GM23338 (cell line): ENCODE measurements at regions not wholly inside any gene's neighbourhood (a gene's known extent, or its start where the extent isn't known, plus 50 kb on each side); places are given as distances from the start of the nearest gene placed in this dataset.
A peak's percentile ranks its signal among the peaks of the same experiment; 100 is the strongest.

Experiments used
- ATAC-seq: fragments of 200-7000 bp; cut with Tn5 transposase; 3 replicates; pipeline ENCODE4 v1.9.1; 2020
- DNase-seq: peaks from one replicate; pipeline ENCODE4 v3.0.0-alpha.2; 2015; ENCODE audit warnings: low spot score
- H2AFZ ChIP-seq: fragments of 200-600 bp; sonication (generic); 2 replicates; pipeline ENCODE4 v1.8.0; 2016; ENCODE audit warnings: antibody characterized with exemption, mild to moderate bottlenecking, moderate library complexity
- H3F3A ChIP-seq: fragments of 200-600 bp; sonication (generic); replicated peaks from 2 replicates; pipeline ENCODE4 v1.8.0; 2017; ENCODE audit warnings: antibody characterized with exemption, mixed run types, low read depth
- H3K27ac ChIP-seq: fragments of 200-600 bp; sonication (generic); 2 replicates; pipeline ENCODE4 v1.6.1; 2016; ENCODE audit warnings: low read depth
- H3K27me3 ChIP-seq: fragments of 200-600 bp; sonication (generic); 2 replicates; pipeline ENCODE4 v1.8.0; 2016; ENCODE audit warnings: mild to moderate bottlenecking, mixed run types, moderate library complexity; ENCODE audit not compliant: insufficient read depth
- H3K36me3 ChIP-seq: fragments of 200-600 bp; sonication (generic); 2 replicates; pipeline ENCODE4 v1.8.0; 2016; ENCODE audit warnings: mild to moderate bottlenecking; ENCODE audit not compliant: insufficient read depth
- H3K4me1 ChIP-seq: fragments of 200-600 bp; sonication (generic); 2 replicates; pipeline ENCODE4 v1.8.0; 2016; ENCODE audit warnings: mild to moderate bottlenecking, moderate library complexity; ENCODE audit not compliant: insufficient read depth
- H3K4me2 ChIP-seq: fragments of 200-600 bp; sonication (generic); 2 replicates; pipeline ENCODE4 v1.7.1; 2017; ENCODE audit warnings: mixed run types
- H3K4me3 ChIP-seq: fragments of 200-600 bp; sonication (generic); 2 replicates; pipeline ENCODE4 v1.6.1; 2016; ENCODE audit warnings: mixed run types
- H3K79me2 ChIP-seq: fragments of 200-600 bp; sonication (generic); replicated peaks from 2 replicates; pipeline ENCODE4 v1.8.0; 2017; ENCODE audit warnings: mild to moderate bottlenecking; ENCODE audit not compliant: insufficient read depth
- H3K9me2 ChIP-seq: fragments of 200-600 bp; sonication (generic); 2 replicates; pipeline ENCODE4 v1.8.0; 2017; ENCODE audit not compliant: insufficient read depth
- H4K20me1 ChIP-seq: fragments of 200-600 bp; sonication (generic); replicated peaks from 2 replicates; pipeline ENCODE4 v1.8.0; 2017; ENCODE audit warnings: mild to moderate bottlenecking; ENCODE audit not compliant: insufficient read depth
- H3K27ac Mint-ChIP-seq: 2 replicates; pipeline ENCODE4 v1.8.0; 2020; ENCODE audit warnings: inconsistent platforms, mild to moderate bottlenecking, moderate library complexity, mixed read lengths
- H3K27me3 Mint-ChIP-seq: 3 replicates; pipeline ENCODE4 v1.8.0; 2022; ENCODE audit warnings: low read depth, mild to moderate bottlenecking, moderate library complexity, mixed read lengths, inconsistent platforms; ENCODE audit not compliant: insufficient read depth, poor library complexity
- H3K36me3 Mint-ChIP-seq: 3 replicates; pipeline ENCODE4 v1.8.0; 2021; ENCODE audit warnings: low read depth, mild to moderate bottlenecking, inconsistent platforms, moderate library complexity, mixed read lengths
- H3K4me1 Mint-ChIP-seq: 3 replicates; pipeline ENCODE4 v1.8.0; 2020; ENCODE audit warnings: mild to moderate bottlenecking, inconsistent platforms, mixed read lengths
- H3K4me3 Mint-ChIP-seq: 3 replicates; pipeline ENCODE4 v1.8.0; 2021; ENCODE audit warnings: moderate library complexity, mild to moderate bottlenecking, inconsistent platforms, mixed read lengths
- H3K9me3 Mint-ChIP-seq: 3 replicates; pipeline ENCODE4 v1.8.0; 2020; ENCODE audit warnings: moderate library complexity, mild to moderate bottlenecking, inconsistent platforms, mixed read lengths
- CREB1 ChIP-seq: fragments of 250-450 bp; sonication (Bioruptor Pico); IDR thresholded peaks from 2 replicates; pipeline ENCODE4 v1.5.0; 2020; ENCODE audit warnings: low read depth, mild to moderate bottlenecking, moderate library complexity
- EZH2 ChIP-seq: fragments of 200-600 bp; sonication (generic); IDR thresholded peaks from one replicate; pipeline ENCODE4 v1.8.0; 2017; ENCODE audit warnings: antibody characterized with exemption, mild to moderate bottlenecking, low read depth; ENCODE audit not compliant: unreplicated experiment
- EZH2phosphoT487 ChIP-seq: fragments of 200-600 bp; sonication (generic); IDR thresholded peaks from one replicate; pipeline ENCODE4 v1.8.1; 2018; ENCODE audit warnings: antibody characterized with exemption; ENCODE audit not compliant: unreplicated experiment
- JUNB ChIP-seq: IDR thresholded peaks from one replicate; pipeline ENCODE4 v1.6.1; 2016; ENCODE audit warnings: antibody characterized with exemption; ENCODE audit not compliant: unreplicated experiment
- NANOG ChIP-seq: IDR thresholded peaks from 2 replicates; pipeline ENCODE4 v1.6.1; 2016; ENCODE audit warnings: antibody characterized with exemption, borderline replicate concordance
- POLR2AphosphoS5 ChIP-seq: IDR thresholded peaks from 2 replicates; pipeline ENCODE4 v1.6.1; 2016; ENCODE audit warnings: antibody characterized with exemption, low read depth
- STAT1 ChIP-seq: IDR thresholded peaks from one replicate; pipeline ENCODE4 v1.6.1; 2016; ENCODE audit warnings: antibody characterized with exemption; ENCODE audit not compliant: unreplicated experiment
- ZNF114 ChIP-seq: fragments of 250-450 bp; sonication (Bioruptor Pico); IDR thresholded peaks from 2 replicates; pipeline ENCODE4 v1.5.0; 2020; ENCODE audit warnings: mild to moderate bottlenecking, moderate library complexity
- ZNF331 ChIP-seq: fragments of 250-450 bp; sonication (Bioruptor Pico); IDR thresholded peaks from 2 replicates; pipeline ENCODE4 v1.5.0; 2020; ENCODE audit warnings: low read depth, mild to moderate bottlenecking, moderate library complexity
- TF ChIP-seq, protein P1 (sequence below): fragments of 250-450 bp; sonication (Bioruptor Pico); IDR thresholded peaks from 2 replicates; pipeline ENCODE4 v1.5.0; 2020; ENCODE audit warnings: mild to moderate bottlenecking, moderate library complexity
- TF ChIP-seq, protein P2 (sequence below): IDR thresholded peaks from one replicate; pipeline ENCODE4 v1.6.1; 2018; ENCODE audit warnings: antibody characterized with exemption; ENCODE audit not compliant: unreplicated experiment

DNA sequence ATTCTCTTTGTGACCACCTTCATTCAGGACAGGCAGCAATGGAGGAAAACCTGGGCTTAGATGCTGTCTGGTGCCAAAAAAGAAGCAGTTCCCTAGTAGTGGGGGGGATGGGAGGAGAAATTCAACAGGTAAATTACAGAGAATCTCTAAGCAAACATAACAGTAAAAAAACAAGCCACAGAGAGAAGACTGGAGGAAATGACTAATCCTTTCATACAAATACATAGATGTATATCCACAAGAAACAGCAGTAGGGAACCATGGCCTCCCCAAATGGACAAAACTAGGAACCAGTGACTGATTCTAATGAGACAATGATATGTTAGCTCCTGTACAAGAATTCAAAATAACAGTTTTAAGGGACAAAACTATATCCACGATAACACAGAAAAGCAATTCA lies 513.0 kb downstream of the NAV3 start (continued):
- TF ChIP-seq, protein P1, sequence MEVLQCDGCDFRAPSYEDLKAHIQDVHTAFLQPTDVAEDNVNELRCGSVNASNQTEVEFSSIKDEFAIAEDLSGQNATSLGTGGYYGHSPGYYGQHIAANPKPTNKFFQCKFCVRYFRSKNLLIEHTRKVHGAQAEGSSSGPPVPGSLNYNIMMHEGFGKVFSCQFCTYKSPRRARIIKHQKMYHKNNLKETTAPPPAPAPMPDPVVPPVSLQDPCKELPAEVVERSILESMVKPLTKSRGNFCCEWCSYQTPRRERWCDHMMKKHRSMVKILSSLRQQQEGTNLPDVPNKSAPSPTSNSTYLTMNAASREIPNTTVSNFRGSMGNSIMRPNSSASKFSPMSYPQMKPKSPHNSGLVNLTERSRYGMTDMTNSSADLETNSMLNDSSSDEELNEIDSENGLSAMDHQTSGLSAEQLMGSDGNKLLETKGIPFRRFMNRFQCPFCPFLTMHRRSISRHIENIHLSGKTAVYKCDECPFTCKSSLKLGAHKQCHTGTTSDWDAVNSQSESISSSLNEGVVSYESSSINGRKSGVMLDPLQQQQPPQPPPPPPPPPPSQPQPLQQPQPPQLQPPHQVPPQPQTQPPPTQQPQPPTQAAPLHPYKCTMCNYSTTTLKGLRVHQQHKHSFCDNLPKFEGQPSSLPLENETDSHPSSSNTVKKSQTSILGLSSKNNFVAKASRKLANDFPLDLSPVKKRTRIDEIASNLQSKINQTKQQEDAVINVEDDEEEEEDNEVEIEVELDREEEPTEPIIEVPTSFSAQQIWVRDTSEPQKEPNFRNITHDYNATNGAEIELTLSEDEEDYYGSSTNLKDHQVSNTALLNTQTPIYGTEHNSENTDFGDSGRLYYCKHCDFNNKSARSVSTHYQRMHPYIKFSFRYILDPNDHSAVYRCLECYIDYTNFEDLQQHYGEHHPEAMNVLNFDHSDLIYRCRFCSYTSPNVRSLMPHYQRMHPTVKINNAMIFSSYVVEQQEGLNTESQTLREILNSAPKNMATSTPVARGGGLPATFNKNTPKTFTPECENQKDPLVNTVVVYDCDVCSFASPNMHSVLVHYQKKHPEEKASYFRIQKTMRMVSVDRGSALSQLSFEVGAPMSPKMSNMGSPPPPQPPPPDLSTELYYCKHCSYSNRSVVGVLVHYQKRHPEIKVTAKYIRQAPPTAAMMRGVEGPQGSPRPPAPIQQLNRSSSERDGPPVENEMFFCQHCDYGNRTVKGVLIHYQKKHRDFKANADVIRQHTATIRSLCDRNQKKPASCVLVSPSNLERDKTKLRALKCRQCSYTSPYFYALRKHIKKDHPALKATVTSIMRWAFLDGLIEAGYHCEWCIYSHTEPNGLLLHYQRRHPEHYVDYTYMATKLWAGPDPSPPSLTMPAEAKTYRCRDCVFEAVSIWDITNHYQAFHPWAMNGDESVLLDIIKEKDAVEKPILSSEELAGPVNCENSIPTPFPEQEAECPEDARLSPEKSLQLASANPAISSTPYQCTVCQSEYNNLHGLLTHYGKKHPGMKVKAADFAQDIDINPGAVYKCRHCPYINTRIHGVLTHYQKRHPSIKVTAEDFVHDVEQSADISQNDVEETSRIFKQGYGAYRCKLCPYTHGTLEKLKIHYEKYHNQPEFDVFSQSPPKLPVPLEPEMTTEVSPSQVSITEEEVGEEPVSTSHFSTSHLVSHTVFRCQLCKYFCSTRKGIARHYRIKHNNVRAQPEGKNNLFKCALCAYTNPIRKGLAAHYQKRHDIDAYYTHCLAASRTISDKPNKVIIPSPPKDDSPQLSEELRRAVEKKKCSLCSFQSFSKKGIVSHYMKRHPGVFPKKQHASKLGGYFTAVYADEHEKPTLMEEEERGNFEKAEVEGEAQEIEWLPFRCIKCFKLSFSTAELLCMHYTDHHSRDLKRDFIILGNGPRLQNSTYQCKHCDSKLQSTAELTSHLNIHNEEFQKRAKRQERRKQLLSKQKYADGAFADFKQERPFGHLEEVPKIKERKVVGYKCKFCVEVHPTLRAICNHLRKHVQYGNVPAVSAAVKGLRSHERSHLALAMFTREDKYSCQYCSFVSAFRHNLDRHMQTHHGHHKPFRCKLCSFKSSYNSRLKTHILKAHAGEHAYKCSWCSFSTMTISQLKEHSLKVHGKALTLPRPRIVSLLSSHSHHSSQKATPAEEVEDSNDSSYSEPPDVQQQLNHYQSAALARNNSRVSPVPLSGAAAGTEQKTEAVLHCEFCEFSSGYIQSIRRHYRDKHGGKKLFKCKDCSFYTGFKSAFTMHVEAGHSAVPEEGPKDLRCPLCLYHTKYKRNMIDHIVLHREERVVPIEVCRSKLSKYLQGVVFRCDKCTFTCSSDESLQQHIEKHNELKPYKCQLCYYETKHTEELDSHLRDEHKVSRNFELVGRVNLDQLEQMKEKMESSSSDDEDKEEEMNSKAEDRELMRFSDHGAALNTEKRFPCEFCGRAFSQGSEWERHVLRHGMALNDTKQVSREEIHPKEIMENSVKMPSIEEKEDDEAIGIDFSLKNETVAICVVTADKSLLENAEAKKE: no peak
- TF ChIP-seq EZH2: no peak

DNA sequence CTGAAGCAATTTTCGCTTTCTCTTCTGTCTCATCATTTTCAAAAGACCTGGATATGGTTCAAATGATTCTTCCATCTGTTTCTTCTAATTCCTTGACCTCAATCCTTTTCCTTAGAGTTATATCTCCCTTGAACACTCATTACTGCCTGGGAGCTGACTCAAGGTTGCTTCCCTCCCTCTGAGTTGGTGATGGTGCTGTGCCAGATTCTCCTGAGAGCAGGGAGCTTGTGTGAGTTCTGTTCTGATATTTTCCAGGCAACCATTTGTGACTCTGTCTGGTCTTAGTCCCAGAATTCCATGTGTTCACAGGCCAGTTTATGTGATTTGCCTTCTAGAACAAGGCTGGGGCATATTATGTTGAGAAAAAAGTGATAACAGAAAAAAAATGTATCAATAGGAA lies 505.1 kb upstream of the SYT1 start:
- no peaks in the 10 kb centered on the region for H3K9me3 Mint-ChIP-seq
- H2AFZ ChIP-seq: peak overlapping the region; percentile 57; the same call in 1 of the 2 replicates
- no peaks in the 10 kb centered on the region for H3K27me3 Mint-ChIP-seq
- no peaks in the 10 kb centered on the region for H3K79me2 ChIP-seq
- no peaks in the 10 kb centered on the region for H4K20me1 ChIP-seq
- no peaks in the 10 kb centered on the region for H3F3A ChIP-seq
- TF ChIP-seq EZH2: no peak
- H3K27ac ChIP-seq: no peak overlapping the region
- H3K4me1 Mint-ChIP-seq: peaks cover 4% of the 10 kb centered on the region; the same call in 1 of the 3 replicates
- no peak overlapping the region for H3K4me3 ChIP-seq
- no peaks in the 10 kb centered on the region for H3K9me2 ChIP-seq
- no peaks in the 10 kb centered on the region for H3K36me3 Mint-ChIP-seq
- no peak overlapping the region for H3K4me2 ChIP-seq
- H3K36me3 ChIP-seq: no peaks in the 10 kb centered on the region
- ATAC-seq (no peak), DNase-seq (no peak)
- H3K4me3 Mint-ChIP-seq: no peak overlapping the region
- no peaks in the 10 kb centered on the region for H3K27me3 ChIP-seq
- H3K4me1 ChIP-seq: no peaks in the 10 kb centered on the region
- H3K27ac Mint-ChIP-seq: no peak overlapping the region; the same call in 1 of the 2 replicates

DNA sequence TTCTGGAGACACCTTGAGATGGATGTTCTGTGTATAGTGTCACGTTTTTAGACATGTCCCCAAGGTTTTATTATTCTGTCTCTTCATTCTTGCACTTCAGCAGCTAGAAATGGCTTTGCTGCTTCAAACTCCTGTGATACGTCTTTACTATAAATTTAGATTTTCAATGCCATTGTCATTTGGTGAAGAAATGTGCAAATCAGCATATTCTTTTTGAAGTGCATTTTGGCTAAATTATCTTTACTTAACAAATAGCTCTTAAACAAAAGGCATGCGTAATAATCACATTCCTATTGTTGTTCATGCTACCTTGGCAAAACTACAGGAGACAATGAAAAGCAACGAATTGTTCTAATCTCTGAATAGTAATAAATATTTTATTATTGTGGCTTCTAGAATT lies 502.9 kb upstream of the SYT1 start:
- no peaks in the 10 kb centered on the region for H3K4me1 ChIP-seq
- H4K20me1 ChIP-seq: no peaks in the 10 kb centered on the region
- no peak overlapping the region for H3K27ac ChIP-seq
- H3K4me2 ChIP-seq: no peak overlapping the region
- H3K9me3 Mint-ChIP-seq: no peaks in the 10 kb centered on the region; the same call in 2 of the 3 replicates
- no peaks in the 10 kb centered on the region for H3K27me3 Mint-ChIP-seq
- 0 out of 2 replicates have a peak, but pooled peaks cover 4% of the 10 kb centered on the region for H3K9me2 ChIP-seq
- peaks cover 4% of the 10 kb centered on the region; the same call in 1 of the 3 replicates for H3K4me1 Mint-ChIP-seq
- TF ChIP-seq EZH2phosphoT487: no peak
- TF ChIP-seq, protein P2, sequence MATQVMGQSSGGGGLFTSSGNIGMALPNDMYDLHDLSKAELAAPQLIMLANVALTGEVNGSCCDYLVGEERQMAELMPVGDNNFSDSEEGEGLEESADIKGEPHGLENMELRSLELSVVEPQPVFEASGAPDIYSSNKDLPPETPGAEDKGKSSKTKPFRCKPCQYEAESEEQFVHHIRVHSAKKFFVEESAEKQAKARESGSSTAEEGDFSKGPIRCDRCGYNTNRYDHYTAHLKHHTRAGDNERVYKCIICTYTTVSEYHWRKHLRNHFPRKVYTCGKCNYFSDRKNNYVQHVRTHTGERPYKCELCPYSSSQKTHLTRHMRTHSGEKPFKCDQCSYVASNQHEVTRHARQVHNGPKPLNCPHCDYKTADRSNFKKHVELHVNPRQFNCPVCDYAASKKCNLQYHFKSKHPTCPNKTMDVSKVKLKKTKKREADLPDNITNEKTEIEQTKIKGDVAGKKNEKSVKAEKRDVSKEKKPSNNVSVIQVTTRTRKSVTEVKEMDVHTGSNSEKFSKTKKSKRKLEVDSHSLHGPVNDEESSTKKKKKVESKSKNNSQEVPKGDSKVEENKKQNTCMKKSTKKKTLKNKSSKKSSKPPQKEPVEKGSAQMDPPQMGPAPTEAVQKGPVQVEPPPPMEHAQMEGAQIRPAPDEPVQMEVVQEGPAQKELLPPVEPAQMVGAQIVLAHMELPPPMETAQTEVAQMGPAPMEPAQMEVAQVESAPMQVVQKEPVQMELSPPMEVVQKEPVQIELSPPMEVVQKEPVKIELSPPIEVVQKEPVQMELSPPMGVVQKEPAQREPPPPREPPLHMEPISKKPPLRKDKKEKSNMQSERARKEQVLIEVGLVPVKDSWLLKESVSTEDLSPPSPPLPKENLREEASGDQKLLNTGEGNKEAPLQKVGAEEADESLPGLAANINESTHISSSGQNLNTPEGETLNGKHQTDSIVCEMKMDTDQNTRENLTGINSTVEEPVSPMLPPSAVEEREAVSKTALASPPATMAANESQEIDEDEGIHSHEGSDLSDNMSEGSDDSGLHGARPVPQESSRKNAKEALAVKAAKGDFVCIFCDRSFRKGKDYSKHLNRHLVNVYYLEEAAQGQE: no peak
- no peak for TF ChIP-seq STAT1
- no peak for TF ChIP-seq CREB1 (CRISPR knock-in tag)
- no peak for TF ChIP-seq ZNF114 (CRISPR knock-in tag)
- no peak for TF ChIP-seq POLR2AphosphoS5
- no peak for TF ChIP-seq EZH2
- TF ChIP-seq NANOG: no peak
- TF ChIP-seq JUNB: no peak
- TF ChIP-seq ZNF331 (CRISPR knock-in tag): no peak
- H3K4me3 ChIP-seq: no peak overlapping the region
- H3K36me3 Mint-ChIP-seq: no peaks in the 10 kb centered on the region
- no peaks in the 10 kb centered on the region for H3K27me3 ChIP-seq
- ATAC-seq: no peak
- no peaks in the 10 kb centered on the region for H3K79me2 ChIP-seq
- H3K36me3 ChIP-seq: no peaks in the 10 kb centered on the region
- no peaks in the 10 kb centered on the region for H3F3A ChIP-seq
- H3K4me3 Mint-ChIP-seq: no peak overlapping the region
- no peak overlapping the region; the same call in 1 of the 2 replicates for H3K27ac Mint-ChIP-seq
- H2AFZ ChIP-seq: no peak overlapping the region
- DNase-seq: no peak
